ENCODE measurements at regions not wholly inside any gene's neighbourhood (a gene's known extent, or its start where the extent isn't known, plus 50 kb on each side); places are given as distances from the start of the nearest gene placed in this dataset.

GRCh38 chr1:34606504-34606903, 148.3 kb upstream of the GJB5 start:
- in situ Hi-C loops (cut with MboI) = no loop called here
- no peak overlapping the region for H3K27ac ChIP-seq
- no peak overlapping the region for H2AFZ ChIP-seq
- peaks cover 52% of the 10 kb centered on the region for H3K27me3 ChIP-seq (replicated peaks; ENCODE audit: insufficient read depth)
- no peaks in the 10 kb centered on the region for H3K4me1 ChIP-seq (ENCODE audit: insufficient read depth)
- no peak overlapping the region for H3K4me2 ChIP-seq (ENCODE audit: unreplicated experiment)
- no peaks in the 10 kb centered on the region for H4K20me1 ChIP-seq (ENCODE audit: insufficient read depth)
- 28 to 36% methylated on average over 5 of the region's 5 CpGs for WGBS, 2 experiments (ENCODE audit: low coverage in 1 of 2, low lambda C conversion rate in 2 of 2, missing lambda C conversion rate in 2 of 2)
- H3F3A ChIP-seq (ENCODE audit: insufficient read depth) = no peaks in the 10 kb centered on the region
- TF ChIP-seq EZH2phosphoT487 (IDR thresholded peaks at IDR 0.05; ENCODE audit: insufficient read depth, low read depth) (no peak), EZH2 (IDR thresholded peaks at IDR 0.05; ENCODE audit: insufficient read depth, poor library complexity, severe bottlenecking) (no peak)
- no peak for DNase-seq
- H3K36me3 ChIP-seq (ENCODE audit: low read depth) = no peaks in the 10 kb centered on the region
- H3K79me2 ChIP-seq (ENCODE audit: insufficient read depth) = no peaks in the 10 kb centered on the region
- H3K4me3 ChIP-seq = no peak overlapping the region
- no peak overlapping the region for H3K9ac ChIP-seq
- no peaks in the 10 kb centered on the region for H3K9me2 ChIP-seq (ENCODE audit: insufficient read depth)
- no peaks in the 10 kb centered on the region for H3K9me3 ChIP-seq (ENCODE audit: low read depth)

GRCh38 chr1:34610063-34610462, 144.8 kb upstream of the GJB5 start:
- WGBS, 2 experiments (ENCODE audit: low coverage in 1 of 2, low lambda C conversion rate in 2 of 2, missing lambda C conversion rate in 2 of 2) = 0 to 3% methylated on average over 2 of the region's 2 CpGs
- no peaks in the 10 kb centered on the region for H3K4me1 ChIP-seq (ENCODE audit: insufficient read depth)
- H3K4me3 ChIP-seq = no peak overlapping the region
- no peak overlapping the region for H3K4me2 ChIP-seq (ENCODE audit: unreplicated experiment)
- H3K79me2 ChIP-seq (ENCODE audit: insufficient read depth) = no peaks in the 10 kb centered on the region
- no peaks in the 10 kb centered on the region for H3K9me2 ChIP-seq (ENCODE audit: insufficient read depth)
- H3K27me3 ChIP-seq (replicated peaks; ENCODE audit: insufficient read depth) = peaks cover 48% of the 10 kb centered on the region
- no peak overlapping the region for H2AFZ ChIP-seq
- no peak overlapping the region for H3K27ac ChIP-seq
- no peak for TF ChIP-seq EZH2 (IDR thresholded peaks at IDR 0.05; ENCODE audit: insufficient read depth, poor library complexity, severe bottlenecking)
- no peak for TF ChIP-seq EZH2phosphoT487 (IDR thresholded peaks at IDR 0.05; ENCODE audit: insufficient read depth, low read depth)
- no peaks in the 10 kb centered on the region for H3K9me3 ChIP-seq (ENCODE audit: low read depth)
- no peaks in the 10 kb centered on the region for H4K20me1 ChIP-seq (ENCODE audit: insufficient read depth)
- in situ Hi-C loops (cut with MboI) = no loop called here
- no peaks in the 10 kb centered on the region for H3K36me3 ChIP-seq (ENCODE audit: low read depth)
- H3K9ac ChIP-seq = no peak overlapping the region
- DNase-seq = no peak
- H3F3A ChIP-seq (ENCODE audit: insufficient read depth) = no peaks in the 10 kb centered on the region

- WGBS, 2 experiments (ENCODE audit: low coverage in 1 of 2, low lambda C conversion rate in 2 of 2, missing lambda C conversion rate in 2 of 2) = 55 to 57% methylated on average over 5 of the region's 5 CpGs
- Histone ChIP-seq H3K4me3 (no peak overlapping the region), H3K4me2 (ENCODE audit: unreplicated experiment) (no peak overlapping the region)
Measured at GRCh38 chr1:34611571-34611970, 143.3 kb upstream of the GJB5 start.

GRCh38 chr1:34612091-34612827, 142.6 kb upstream of the GJB5 start:
- no peak for TF ChIP-seq EZH2phosphoT487 (IDR thresholded peaks at IDR 0.05; ENCODE audit: insufficient read depth, low read depth)
- no peak for TF ChIP-seq EZH2 (IDR thresholded peaks at IDR 0.05; ENCODE audit: insufficient read depth, poor library complexity, severe bottlenecking)
- Histone ChIP-seq H2AFZ (no peak overlapping the region), H3K4me1 (ENCODE audit: insufficient read depth) (no peaks in the 10 kb centered on the region), H3K9ac (no peak overlapping the region), H3K4me2 (ENCODE audit: unreplicated experiment) (no peak overlapping the region), H3K4me3 (no peak overlapping the region), H3K9me3 (ENCODE audit: low read depth) (no peaks in the 10 kb centered on the region), H3F3A (ENCODE audit: insufficient read depth) (no peaks in the 10 kb centered on the region), H3K9me2 (ENCODE audit: insufficient read depth) (no peaks in the 10 kb centered on the region), H3K79me2 (ENCODE audit: insufficient read depth) (no peaks in the 10 kb centered on the region), H3K36me3 (ENCODE audit: low read depth) (no peaks in the 10 kb centered on the region), H4K20me1 (ENCODE audit: insufficient read depth) (no peaks in the 10 kb centered on the region), H3K27me3 (replicated peaks; ENCODE audit: insufficient read depth) (peaks cover 39% of the 10 kb centered on the region), H3K27ac (no peak overlapping the region)
- in situ Hi-C loops (cut with MboI) = no loop called here
- 43 to 51% methylated on average over 9 of the region's 9 CpGs for WGBS, 2 experiments (ENCODE audit: low coverage in 1 of 2, low lambda C conversion rate in 2 of 2, missing lambda C conversion rate in 2 of 2)
- DNase-seq = no peak

More at GRCh38 chr1:34611571-34611970, 143.3 kb upstream of the GJB5 start:
- in situ Hi-C loops (cut with MboI) = no loop called here
- Histone ChIP-seq H3K9me2 (ENCODE audit: insufficient read depth) (no peaks in the 10 kb centered on the region), H4K20me1 (ENCODE audit: insufficient read depth) (no peaks in the 10 kb centered on the region), H3K9me3 (ENCODE audit: low read depth) (no peaks in the 10 kb centered on the region), H3K27ac (no peak overlapping the region), H3K27me3 (replicated peaks; ENCODE audit: insufficient read depth) (peaks cover 44% of the 10 kb centered on the region), H3K79me2 (ENCODE audit: insufficient read depth) (no peaks in the 10 kb centered on the region), H2AFZ (no peak overlapping the region), H3K9ac (no peak overlapping the region), H3K4me1 (ENCODE audit: insufficient read depth) (no peaks in the 10 kb centered on the region), H3F3A (ENCODE audit: insufficient read depth) (no peaks in the 10 kb centered on the region), H3K36me3 (ENCODE audit: low read depth) (no peaks in the 10 kb centered on the region)
- no peak for TF ChIP-seq EZH2 (IDR thresholded peaks at IDR 0.05; ENCODE audit: insufficient read depth, poor library complexity, severe bottlenecking)
- TF ChIP-seq EZH2phosphoT487 (IDR thresholded peaks at IDR 0.05; ENCODE audit: insufficient read depth, low read depth) = no peak
- no peak for DNase-seq
